ENCODE measurements at regions not wholly inside any gene's neighbourhood (a gene's known extent, or its start where the extent isn't known, plus 50 kb on each side); places are given as distances from the start of the nearest gene placed in this dataset.

- no peaks in the 10 kb centered on the region for H3K27me3 ChIP-seq (ENCODE audit: insufficient read depth)
- H3K36me3 ChIP-seq (replicated peaks in 1 of 2; ENCODE audit: control insufficient read depth in 1 of 2, insufficient read depth in 2 of 2, low read length in 1 of 2) = no peaks in the 10 kb centered on the region
- H3K9me2 ChIP-seq = no peaks in the 10 kb centered on the region
- no peak overlapping the region for H2AFZ ChIP-seq (ENCODE audit: low read depth)
- H3K27ac ChIP-seq (ENCODE audit: low read depth in 2 of 2, low read length in 1 of 2) = no peak overlapping the region
- CTCF ChIA-PET = no interaction called here
- H3K4me1 ChIP-seq (ENCODE audit: control insufficient read depth in 1 of 2, insufficient read depth in 2 of 2, low read depth in 1 of 2, low read length in 1 of 2) = peaks cover 0 to 4% of the 10 kb centered on the region in 2 experiments; a peak in 1 of 4 replicates
- TF ChIP-seq, protein P1, sequence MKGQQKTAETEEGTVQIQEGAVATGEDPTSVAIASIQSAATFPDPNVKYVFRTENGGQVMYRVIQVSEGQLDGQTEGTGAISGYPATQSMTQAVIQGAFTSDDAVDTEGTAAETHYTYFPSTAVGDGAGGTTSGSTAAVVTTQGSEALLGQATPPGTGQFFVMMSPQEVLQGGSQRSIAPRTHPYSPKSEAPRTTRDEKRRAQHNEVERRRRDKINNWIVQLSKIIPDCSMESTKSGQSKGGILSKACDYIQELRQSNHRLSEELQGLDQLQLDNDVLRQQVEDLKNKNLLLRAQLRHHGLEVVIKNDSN (IDR thresholded peaks at IDR 0.05; ENCODE audit: borderline replicate concordance, low read depth) = no peak
- TF ChIP-seq, protein P2, sequence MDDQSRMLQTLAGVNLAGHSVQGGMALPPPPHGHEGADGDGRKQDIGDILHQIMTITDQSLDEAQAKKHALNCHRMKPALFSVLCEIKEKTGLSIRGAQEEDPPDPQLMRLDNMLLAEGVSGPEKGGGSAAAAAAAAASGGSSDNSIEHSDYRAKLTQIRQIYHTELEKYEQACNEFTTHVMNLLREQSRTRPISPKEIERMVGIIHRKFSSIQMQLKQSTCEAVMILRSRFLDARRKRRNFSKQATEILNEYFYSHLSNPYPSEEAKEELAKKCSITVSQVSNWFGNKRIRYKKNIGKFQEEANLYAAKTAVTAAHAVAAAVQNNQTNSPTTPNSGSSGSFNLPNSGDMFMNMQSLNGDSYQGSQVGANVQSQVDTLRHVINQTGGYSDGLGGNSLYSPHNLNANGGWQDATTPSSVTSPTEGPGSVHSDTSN (IDR thresholded peaks at IDR 0.05) = no peak
- TF ChIP-seq USF2 (IDR thresholded peaks at IDR 0.05; ENCODE audit: borderline replicate concordance, low read depth, low read length) (no peak), MXI1 (IDR thresholded peaks at IDR 0.05; ENCODE audit: low read depth, low read length) (no peak), JUND (IDR thresholded peaks at IDR 0.05) (no peak), TCF12 (IDR thresholded peaks at IDR 0.05) (no peak), ELF1 (IDR thresholded peaks at IDR 0.05) (no peak), CHD2 (IDR thresholded peaks at IDR 0.05; ENCODE audit: low read length, partially characterized antibody) (no peak), GABPA (IDR thresholded peaks at IDR 0.05; ENCODE audit: low read depth) (no peak), RCOR1 (IDR thresholded peaks at IDR 0.05; ENCODE audit: low read length) (no peak), NFIC (IDR thresholded peaks at IDR 0.05; ENCODE audit: borderline replicate concordance) (no peak), RAD21 (IDR thresholded peaks at IDR 0.05; ENCODE audit: low read length) (no peak), FOXJ3 (CRISPR knock-in tag; IDR thresholded peaks at IDR 0.05) (no peak), RFX5 (IDR thresholded peaks at IDR 0.05; ENCODE audit: low read length) (no peak), GATA2 (CRISPR knock-in tag; IDR thresholded peaks at IDR 0.05) (no peak)
- TF ChIP-seq, protein P3, sequence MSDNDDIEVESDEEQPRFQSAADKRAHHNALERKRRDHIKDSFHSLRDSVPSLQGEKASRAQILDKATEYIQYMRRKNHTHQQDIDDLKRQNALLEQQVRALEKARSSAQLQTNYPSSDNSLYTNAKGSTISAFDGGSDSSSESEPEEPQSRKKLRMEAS (IDR thresholded peaks at IDR 0.05; ENCODE audit: low read depth) = no peak
- TF ChIP-seq, protein P4, sequence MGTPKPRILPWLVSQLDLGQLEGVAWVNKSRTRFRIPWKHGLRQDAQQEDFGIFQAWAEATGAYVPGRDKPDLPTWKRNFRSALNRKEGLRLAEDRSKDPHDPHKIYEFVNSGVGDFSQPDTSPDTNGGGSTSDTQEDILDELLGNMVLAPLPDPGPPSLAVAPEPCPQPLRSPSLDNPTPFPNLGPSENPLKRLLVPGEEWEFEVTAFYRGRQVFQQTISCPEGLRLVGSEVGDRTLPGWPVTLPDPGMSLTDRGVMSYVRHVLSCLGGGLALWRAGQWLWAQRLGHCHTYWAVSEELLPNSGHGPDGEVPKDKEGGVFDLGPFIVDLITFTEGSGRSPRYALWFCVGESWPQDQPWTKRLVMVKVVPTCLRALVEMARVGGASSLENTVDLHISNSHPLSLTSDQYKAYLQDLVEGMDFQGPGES (IDR thresholded peaks at IDR 0.05; ENCODE audit: low read depth, low read length) = no peak
- POLR2A ChIA-PET = no interaction called here
- no peaks in the 10 kb centered on the region for H3K9me3 ChIP-seq
- no peak overlapping the region for H3K4me3 ChIP-seq (ENCODE audit: low read depth in 2 of 2, low read length in 1 of 2)
- no peaks in the 10 kb centered on the region for H3F3A ChIP-seq (replicated peaks; ENCODE audit: insufficient read depth)
- no peak for DNase-seq
- WGBS (ENCODE audit: low lambda C conversion rate) = 97% methylated on average over 1 of the region's 1 CpG
- no peak overlapping the region for H3K4me2 ChIP-seq
- no peak overlapping the region for H3K9ac ChIP-seq
- no peaks in the 10 kb centered on the region for H3K79me2 ChIP-seq (ENCODE audit: insufficient read depth)
- H4K20me1 ChIP-seq (ENCODE audit: insufficient read depth) = no peaks in the 10 kb centered on the region
Measured at GRCh38 chr9:81822967-81823366, 105.3 kb upstream of the SPATA31D4 start.
